ENCODE measurements at regions not wholly inside any gene's neighbourhood (a gene's known extent, or its start where the extent isn't known, plus 50 kb on each side); places are given as distances from the start of the nearest gene placed in this dataset.
A peak's percentile ranks its signal among the peaks of the same experiment; 100 is the strongest.

- DNase-seq (ENCODE audit: low spot score), result no peak
- no peaks in the 10 kb centered on the region for H4K20me1 ChIP-seq (ENCODE audit: insufficient read depth, low read length)
- no peak overlapping the region for H3K27ac ChIP-seq (ENCODE audit: low read depth, low read length, poor library complexity, severe bottlenecking)
- no peak overlapping the region for H3K4me3 ChIP-seq (ENCODE audit: low read depth, low read length, poor library complexity, severe bottlenecking)
- intact Hi-C loops (cut with micrococcal nuclease; ENCODE audit: unreplicated experiment), result no loop called here
- no peaks in the 10 kb centered on the region for H3K36me3 ChIP-seq (ENCODE audit: insufficient read depth, low read length)
- no TSS peak for BruUV-seq (replicated peaks)
- H3K9me2 ChIP-seq (ENCODE audit: insufficient read depth, low read length), result no peaks in the 10 kb centered on the region
- no peaks in the 10 kb centered on the region for H3K9me3 ChIP-seq (ENCODE audit: low read length)
- no peak overlapping the region for H3K4me2 ChIP-seq (ENCODE audit: low read length)
- no peaks in the 10 kb centered on the region for H3K79me2 ChIP-seq (ENCODE audit: insufficient read depth, low read depth, low read length)
- ChIA-PET POLR2A (no interaction called here), CTCF (ENCODE audit: unreplicated experiment) (no interaction called here)
- H2AFZ ChIP-seq (ENCODE audit: low read length), result no peak overlapping the region
- no peaks in the 10 kb centered on the region for H3K4me1 ChIP-seq (ENCODE audit: insufficient read depth, low read length, poor library complexity, severe bottlenecking)
- TF ChIP-seq CTCF (conservative IDR thresholded peaks at IDR 0.05; ENCODE audit: low read length), result no peak
- no peak for TF ChIP-seq EZH2phosphoT487 (IDR thresholded peaks at IDR 0.05; ENCODE audit: borderline replicate concordance, low read depth, low read length)
Measured at GRCh38 chr12:125538401-125539199, 473.4 kb downstream of the AACS start.

- Histone ChIP-seq H3K9me2 (ENCODE audit: insufficient read depth, low read length) (no peaks in the 10 kb centered on the region), H3K79me2 (ENCODE audit: insufficient read depth, low read depth, low read length) (no peaks in the 10 kb centered on the region), H3K4me2 (ENCODE audit: low read length) (no peak overlapping the region), H3K36me3 (ENCODE audit: insufficient read depth, low read length) (no peaks in the 10 kb centered on the region), H3K4me1 (ENCODE audit: insufficient read depth, low read length, poor library complexity, severe bottlenecking) (no peaks in the 10 kb centered on the region), H3K27ac (ENCODE audit: low read depth, low read length, poor library complexity, severe bottlenecking) (no peak overlapping the region), H4K20me1 (ENCODE audit: insufficient read depth, low read length) (no peaks in the 10 kb centered on the region), H2AFZ (ENCODE audit: low read length) (no peak overlapping the region), H3K4me3 (ENCODE audit: low read depth, low read length, poor library complexity, severe bottlenecking) (no peak overlapping the region), H3K9me3 (ENCODE audit: low read length) (no peaks in the 10 kb centered on the region)
- TF ChIP-seq EZH2phosphoT487 (IDR thresholded peaks at IDR 0.05; ENCODE audit: borderline replicate concordance, low read depth, low read length), result no peak
- no peak for TF ChIP-seq CTCF (conservative IDR thresholded peaks at IDR 0.05; ENCODE audit: low read length)
- BruUV-seq (replicated peaks), result no TSS peak
- peak; percentile 13 for DNase-seq (ENCODE audit: low spot score)
- POLR2A ChIA-PET, result interaction anchor here (0.6 kb wide), 1 partner anchor 472 kb away, joined by 3 read pairs; no protein-coding TSS in a partner anchor
- intact Hi-C loops (cut with micrococcal nuclease; ENCODE audit: unreplicated experiment), result no loop called here
- CTCF ChIA-PET (ENCODE audit: unreplicated experiment), result no interaction called here
Measured at GRCh38 chr12:125540580-125541204, 475.5 kb downstream of the AACS start.

GRCh38 chr12:125544960-125545359 is 479.7 kb downstream of the AACS start:
- ChIA-PET POLR2A (no interaction called here), CTCF (ENCODE audit: unreplicated experiment) (no interaction called here)
- Histone ChIP-seq H3K4me3 (ENCODE audit: low read depth, low read length, poor library complexity, severe bottlenecking) (no peak overlapping the region), H4K20me1 (ENCODE audit: insufficient read depth, low read length) (no peaks in the 10 kb centered on the region), H3K36me3 (ENCODE audit: insufficient read depth, low read length) (no peaks in the 10 kb centered on the region), H3K4me2 (ENCODE audit: low read length) (no peak overlapping the region), H3K79me2 (ENCODE audit: insufficient read depth, low read depth, low read length) (no peaks in the 10 kb centered on the region), H3K9me3 (ENCODE audit: low read length) (no peaks in the 10 kb centered on the region), H3K4me1 (ENCODE audit: insufficient read depth, low read length, poor library complexity, severe bottlenecking) (no peaks in the 10 kb centered on the region), H3K9me2 (ENCODE audit: insufficient read depth, low read length) (no peaks in the 10 kb centered on the region), H3K27ac (ENCODE audit: low read depth, low read length, poor library complexity, severe bottlenecking) (no peak overlapping the region), H2AFZ (ENCODE audit: low read length) (no peak overlapping the region)
- intact Hi-C loops (cut with micrococcal nuclease; ENCODE audit: unreplicated experiment), result loop anchor here (5.0 kb wide), 1 partner anchor 127 kb away; no protein-coding TSS in a partner anchor
- TF ChIP-seq CTCF (conservative IDR thresholded peaks at IDR 0.05; ENCODE audit: low read length) (no peak), EZH2phosphoT487 (IDR thresholded peaks at IDR 0.05; ENCODE audit: borderline replicate concordance, low read depth, low read length) (no peak)
- no TSS peak for BruUV-seq (replicated peaks)
- DNase-seq (ENCODE audit: low spot score), result no peak
